ENCODE measurements at regions not wholly inside any gene's neighbourhood (a gene's known extent, or its start where the extent isn't known, plus 50 kb on each side); places are given as distances from the start of the nearest gene placed in this dataset.

GRCh38 chr16:77488652-77489051, 53.8 kb upstream of the ADAMTS18 start:
- no peaks in the 10 kb centered on the region for H3K27me3 ChIP-seq
- 11 to 25% methylated on average over 3 of the region's 3 CpGs for WGBS, 2 donors
- H3K36me3 ChIP-seq = no peaks in the 10 kb centered on the region
- ATAC-seq = no peak
- no peak overlapping the region for H3K4me3 ChIP-seq
- intact Hi-C loops (cut with DNase I) = no loop called here
- TF ChIP-seq CTCF (IDR thresholded peaks at IDR 0.05) = no peak
- H3K27ac ChIP-seq = no peak overlapping the region
- H3K4me1 ChIP-seq = no peaks in the 10 kb centered on the region
- no peak for DNase-seq
- no peaks in the 10 kb centered on the region for H3K9me3 ChIP-seq
- FAIRE-seq = no peak

- H3K36me3 ChIP-seq = no peaks in the 10 kb centered on the region
- no peak for DNase-seq
- intact Hi-C loops (cut with DNase I) = no loop called here
- 54 to 66% methylated on average over 5 of the region's 5 CpGs for WGBS, 2 donors
- H3K27ac ChIP-seq = no peak overlapping the region
- no peak overlapping the region for H3K4me3 ChIP-seq
- ATAC-seq = no peak
- no peaks in the 10 kb centered on the region for H3K27me3 ChIP-seq
- H3K4me1 ChIP-seq = no peaks in the 10 kb centered on the region
- TF ChIP-seq CTCF (IDR thresholded peaks at IDR 0.05) = no peak
- no peaks in the 10 kb centered on the region for H3K9me3 ChIP-seq
- FAIRE-seq = no peak
These were observed 56.3 kb upstream of the ADAMTS18 start for GRCh38 chr16:77491091-77491490.

- 48 to 63% methylated on average over 2 of the region's 2 CpGs for WGBS, 2 donors
- no peak for ATAC-seq
- H3K27ac ChIP-seq = no peak overlapping the region
- H3K4me3 ChIP-seq = no peak overlapping the region
- DNase-seq = no peak
- H3K36me3 ChIP-seq = no peaks in the 10 kb centered on the region
- intact Hi-C loops (cut with DNase I) = no loop called here
- H3K9me3 ChIP-seq = no peaks in the 10 kb centered on the region
- FAIRE-seq = no peak
- no peak for TF ChIP-seq CTCF (IDR thresholded peaks at IDR 0.05)
- H3K4me1 ChIP-seq = no peaks in the 10 kb centered on the region
- H3K27me3 ChIP-seq = peaks cover 0 to 4% (median 0%) of the 10 kb centered on the region in 4 donors
These were observed 62.1 kb upstream of the ADAMTS18 start for GRCh38 chr16:77496934-77497333.

GRCh38 chr16:77499373-77500285, 64.8 kb upstream of the ADAMTS18 start:
- DNase-seq (no peak), ATAC-seq (no peak), FAIRE-seq (no peak)
- H3K9me3 ChIP-seq = no peaks in the 10 kb centered on the region
- no peak for TF ChIP-seq CTCF (IDR thresholded peaks at IDR 0.05)
- H3K4me3 ChIP-seq = no peak overlapping the region
- peaks cover 0 to 4% (median 0%) of the 10 kb centered on the region in 4 donors for H3K27me3 ChIP-seq
- H3K27ac ChIP-seq = no peak overlapping the region
- intact Hi-C loops (cut with DNase I) = no loop called here
- no peaks in the 10 kb centered on the region for H3K4me1 ChIP-seq
- WGBS, 2 donors = 42 to 56% methylated on average over 12 of the region's 12 CpGs
- H3K36me3 ChIP-seq = no peaks in the 10 kb centered on the region

GRCh38 chr16:77500286-77500598, 65.4 kb upstream of the ADAMTS18 start:
- intact Hi-C loops (cut with DNase I) = no loop called here
- FAIRE-seq (no peak), ATAC-seq (no peak), DNase-seq (no peak)
- Histone ChIP-seq H3K36me3 (no peaks in the 10 kb centered on the region), H3K4me3 (no peak overlapping the region), H3K4me1 (no peaks in the 10 kb centered on the region), H3K27ac (no peak overlapping the region), H3K9me3 (no peaks in the 10 kb centered on the region), H3K27me3 (peaks cover 0 to 4% (median 0%) of the 10 kb centered on the region in 4 donors)
- TF ChIP-seq CTCF (IDR thresholded peaks at IDR 0.05) = no peak
- 95 to 96% methylated on average over 1 of the region's 1 CpG for WGBS, 2 donors

Data from pancreas (tissue), 10 donors.